SK-N-SH (cell line): ENCODE measurements at regions not wholly inside any gene's neighbourhood (a gene's known extent, or its start where the extent isn't known, plus 50 kb on each side); places are given as distances from the start of the nearest gene placed in this dataset.

Experiments
- CTCF ChIA-PET: fragments of 300-600, 350-600 bp; formaldehyde crosslinking; extraction: SDS; loops from one replicate; lab custom pipeline; 2021; lab: Yijun Ruan, JAX
- POLR2A ChIA-PET: fragments of 350-600 bp; sonication (Branson Sonifier 250); formaldehyde crosslinking; extraction: SDS; loops from one replicate; lab custom pipeline; 2020; ENCODE audit warnings: antibody characterized with exemption, inconsistent platforms; lab: Yijun Ruan, JAX
- DNase-seq: peaks from one replicate; pipeline ENCODE4 v3.0.0; 2012
- H2AFZ ChIP-seq: fragments of 200-600 bp; sonication (generic); 2 replicates; pipeline ENCODE4 v1.8.1; 2016; ENCODE audit warnings: antibody characterized with exemption, mild to moderate bottlenecking, low read depth
- H3F3A ChIP-seq: fragments of 200-600 bp; sonication (generic); replicated peaks from 2 replicates; pipeline ENCODE3; 2016; ENCODE audit warnings: antibody characterized with exemption, mild to moderate bottlenecking; ENCODE audit not compliant: insufficient read depth
- H3K27ac ChIP-seq, 2 experiments: fragments of 200-500 bp in 1 of 2; fragments of 200-600 bp in 1 of 2; sonication (Bioruptor generic) in 1 of 2; sonication (generic), shearing (Covaris generic) in 1 of 2; 2 replicates each; pipeline versions ENCODE4 v1.5.1 to v1.6.1; 2014 to 2016; ENCODE audit warnings: low read depth in 2 of 2, inconsistent platforms in 1 of 2, low read length in 1 of 2, mild to moderate bottlenecking in 1 of 2, mixed read lengths in 1 of 2
- H3K27me3 ChIP-seq: fragments of 200-600 bp; sonication (generic), shearing (Covaris generic); 2 replicates; pipeline ENCODE4 v1.6.1; 2016; ENCODE audit warnings: mixed run types; ENCODE audit not compliant: insufficient read depth
- H3K36me3 ChIP-seq, 2 experiments: fragments of 200-500 bp in 1 of 2; fragments of 200-600 bp in 1 of 2; sonication (Bioruptor generic) in 1 of 2; sonication (generic) in 1 of 2; replicated peaks in 1 of 2; 2 replicates each; pipeline versions ENCODE3 to v1.5.1; 2014 to 2016; ENCODE audit warnings: low read length in 1 of 2, mild to moderate bottlenecking in 1 of 2; ENCODE audit not compliant: insufficient read depth in 2 of 2, control insufficient read depth in 1 of 2
- H3K4me1 ChIP-seq, 2 experiments: fragments of 200-500 bp in 1 of 2; fragments of 200-600 bp in 1 of 2; sonication (Bioruptor generic) in 1 of 2; sonication (generic), shearing (Covaris generic) in 1 of 2; 2 replicates each; pipeline versions ENCODE4 v1.5.1 to v1.6.1; 2014 to 2016; ENCODE audit warnings: low read depth in 1 of 2, low read length in 1 of 2, mixed run types in 1 of 2; ENCODE audit not compliant: insufficient read depth in 2 of 2, control insufficient read depth in 1 of 2
- H3K4me2 ChIP-seq: fragments of 200-600 bp; sonication (generic), shearing (Covaris generic); 2 replicates; pipeline ENCODE4 v1.6.1; 2017; ENCODE audit warnings: mixed run types
- H3K4me3 ChIP-seq, 2 experiments: fragments of 200-500 bp in 1 of 2; fragments of 200-600 bp in 1 of 2; sonication (Bioruptor generic) in 1 of 2; sonication (generic), shearing (Covaris generic) in 1 of 2; 2 replicates each; pipeline versions ENCODE4 v1.5.1 to v1.8.1; 2014 to 2016; ENCODE audit warnings: low read depth in 2 of 2, inconsistent platforms in 1 of 2, low read length in 1 of 2, mild to moderate bottlenecking in 1 of 2, mixed read lengths in 1 of 2, moderate library complexity in 1 of 2
- H3K79me2 ChIP-seq: fragments of 200-600 bp; sonication (generic); 2 replicates; pipeline ENCODE4 v1.8.1; 2017; ENCODE audit warnings: mild to moderate bottlenecking; ENCODE audit not compliant: insufficient read depth
- H3K9ac ChIP-seq: fragments of 200-600 bp; sonication (generic); 2 replicates; pipeline ENCODE4 v1.6.1; 2017; ENCODE audit warnings: mixed run types
- H3K9me2 ChIP-seq: fragments of 200-600 bp; sonication (generic); 2 replicates; pipeline ENCODE4 v1.6.1; 2017; ENCODE audit warnings: mixed run types
- H3K9me3 ChIP-seq: fragments of 200-600 bp; sonication (generic); 2 replicates; pipeline ENCODE4 v1.6.1; 2017; ENCODE audit warnings: mixed run types, mild to moderate bottlenecking, moderate library complexity
- H4K20me1 ChIP-seq: fragments of 200-600 bp; sonication (generic); 2 replicates; pipeline ENCODE4 v1.6.1; 2017; ENCODE audit warnings: mild to moderate bottlenecking, mixed run types; ENCODE audit not compliant: insufficient read depth
- CTCF ChIP-seq: fragments of 200-600 bp; sonication (generic); IDR thresholded peaks from 2 replicates; pipeline ENCODE4 v1.6.1; 2017; ENCODE audit warnings: antibody characterized with exemption, mild to moderate bottlenecking, moderate library complexity
- FOSL2 ChIP-seq: IDR thresholded peaks from 2 replicates; pipeline ENCODE4 v1.4.0; 2012; ENCODE audit warnings: low read depth, mild to moderate bottlenecking, moderate library complexity, borderline replicate concordance
- FOXJ3 ChIP-seq: sonication (generic); formaldehyde crosslinking; IDR thresholded peaks from 2 replicates; pipeline ENCODE4 v1.5.1; 2020; ENCODE audit warnings: mild to moderate bottlenecking, missing genetic modification reagents
- FOXM1 ChIP-seq: IDR thresholded peaks from 2 replicates; pipeline ENCODE4 v1.4.0; 2012; ENCODE audit warnings: low read depth, mild to moderate bottlenecking
- IRF3 ChIP-seq: fragments of 150-350 bp; IDR thresholded peaks from 2 replicates; pipeline ENCODE4 v1.6.1; 2016; ENCODE audit warnings: mild to moderate bottlenecking, low read depth, low read length
- MXI1 ChIP-seq: IDR thresholded peaks from 2 replicates; pipeline ENCODE4 v1.6.1; 2012; ENCODE audit warnings: mild to moderate bottlenecking, low read depth, low read length, improper control_type of control experiment
- NFIC ChIP-seq: IDR thresholded peaks from 2 replicates; pipeline ENCODE4 v1.4.0; 2012; ENCODE audit warnings: borderline replicate concordance
- NRF1 ChIP-seq: IDR thresholded peaks from 2 replicates; pipeline ENCODE4 v1.6.1; 2012; ENCODE audit warnings: low read depth, mild to moderate bottlenecking, low read length
- POLR2AphosphoS5 ChIP-seq: IDR thresholded peaks from 2 replicates; pipeline ENCODE4 v1.6.1; 2012; ENCODE audit warnings: low read depth, low read length
- RAD21 ChIP-seq: IDR thresholded peaks from 2 replicates; pipeline ENCODE4 v1.6.1; 2012; ENCODE audit warnings: mild to moderate bottlenecking, low read length
- REST ChIP-seq: IDR thresholded peaks from 2 replicates; pipeline ENCODE4 v1.6.1; 2012; ENCODE audit warnings: mild to moderate bottlenecking, low read depth, low read length, moderate library complexity
- RFX5 ChIP-seq: IDR thresholded peaks from 2 replicates; pipeline ENCODE4 v1.6.1; 2012; ENCODE audit warnings: mild to moderate bottlenecking, improper control_type of control experiment, low read length
- TCF12 ChIP-seq: IDR thresholded peaks from 2 replicates; pipeline ENCODE4 v1.4.0; 2012
- USF2 ChIP-seq: fragments of 150-350 bp; IDR thresholded peaks from 2 replicates; pipeline ENCODE4 v1.6.1; 2017; ENCODE audit warnings: antibody characterized with exemption, low read length, low read depth, borderline replicate concordance
- ZBTB33 ChIP-seq: IDR thresholded peaks from 2 replicates; pipeline ENCODE4 v1.4.0; 2012; ENCODE audit warnings: low read depth, borderline replicate concordance
- WGBS: methylation state at CpG from one replicate; pipeline ENCODE4 v1.1.6; 2017; ENCODE audit warnings: low lambda C conversion rate; 5-methylcytosine and 5-hydroxymethylcytosine counted together

- ChIA-PET POLR2A (no interaction called here), CTCF (interaction anchor here (1.1 to 7.2 kb wide), 2 partner anchors 8 to 115 kb away, joined by 3 to 38 read pairs; no protein-coding TSS in a partner anchor)
- Histone ChIP-seq H3K9ac (no peak overlapping the region), H2AFZ (no peak overlapping the region), H3K9me3 (no peaks in the 10 kb centered on the region), H3K79me2 (no peaks in the 10 kb centered on the region), H3K4me1 (peaks cover 0 to under 1% of the 10 kb centered on the region in 2 experiments; a peak in 1 of 4 replicates), H3K36me3 (peaks cover 39 to 56% of the 10 kb centered on the region in 2 experiments), H4K20me1 (no peaks in the 10 kb centered on the region), H3F3A (peaks cover 7% of the 10 kb centered on the region), H3K9me2 (no peaks in the 10 kb centered on the region), H3K4me3 (no peak overlapping the region), H3K27me3 (no peaks in the 10 kb centered on the region), H3K27ac (no peak overlapping the region), H3K4me2 (no peak overlapping the region)
- WGBS: 90% methylated on average over 2 of the region's 2 CpGs
- TF ChIP-seq ZBTB33 (no peak), TCF12 (no peak), RAD21 (no peak), RFX5 (no peak), FOSL2 (no peak), REST (no peak), NFIC (no peak), POLR2AphosphoS5 (no peak), NRF1 (no peak), FOXM1 (no peak), CTCF (no peak), FOXJ3 (CRISPR knock-in tag) (no peak), USF2 (no peak), MXI1 (no peak), IRF3 (no peak)
- DNase-seq: no peak
Measured at GRCh38 chr20:3307725-3308124, 68.7 kb upstream of the SLC4A11 start.
